GM12874 (cell line): ENCODE measurements at regions not wholly inside any gene's neighbourhood (a gene's known extent, or its start where the extent isn't known, plus 50 kb on each side); places are given as distances from the start of the nearest gene placed in this dataset.
A peak's percentile ranks its signal among the peaks of the same experiment; 100 is the strongest.

Experiments
- CTCF ChIP-seq: IDR thresholded peaks from 2 replicates; pipeline ENCODE4 v1.5.1; 2011; ENCODE audit warnings: low read depth, mild to moderate bottlenecking, control low read depth, low read length, moderate library complexity; ENCODE audit not compliant: insufficient read depth

DNA sequence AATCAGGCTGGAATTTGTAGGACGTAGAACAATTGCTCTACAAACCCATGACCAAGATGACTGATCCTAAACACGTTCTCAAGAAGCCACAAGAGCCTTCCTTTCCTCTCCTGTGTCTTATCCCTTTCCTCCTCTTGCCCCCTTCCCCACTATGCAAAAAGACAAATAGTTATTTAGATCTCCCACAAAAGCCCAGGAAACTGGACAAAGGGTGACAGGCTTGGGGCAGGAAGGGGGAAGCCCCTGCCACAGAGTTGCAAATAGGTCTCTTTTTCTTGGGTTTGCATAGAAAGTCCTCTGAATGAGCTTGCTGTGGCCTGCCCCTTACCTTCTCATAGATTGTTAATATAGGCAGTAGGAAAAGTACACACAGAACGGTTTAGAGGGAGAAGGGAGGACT is 377.1 kb upstream of the BTBD3 start:
- no peak for TF ChIP-seq CTCF

GRCh38 chr20:11542645-11543044 is 375.0 kb upstream of the BTBD3 start:
- TF ChIP-seq CTCF, result no peak

- TF ChIP-seq CTCF, result peak; percentile 30; the same call in 1 of the 2 replicates
Measured at GRCh38 chr20:11544029-11544678, 373.5 kb upstream of the BTBD3 start.

GRCh38 chr20:11546939-11547338 is 370.8 kb upstream of the BTBD3 start:
- no peak for TF ChIP-seq CTCF

DNA sequence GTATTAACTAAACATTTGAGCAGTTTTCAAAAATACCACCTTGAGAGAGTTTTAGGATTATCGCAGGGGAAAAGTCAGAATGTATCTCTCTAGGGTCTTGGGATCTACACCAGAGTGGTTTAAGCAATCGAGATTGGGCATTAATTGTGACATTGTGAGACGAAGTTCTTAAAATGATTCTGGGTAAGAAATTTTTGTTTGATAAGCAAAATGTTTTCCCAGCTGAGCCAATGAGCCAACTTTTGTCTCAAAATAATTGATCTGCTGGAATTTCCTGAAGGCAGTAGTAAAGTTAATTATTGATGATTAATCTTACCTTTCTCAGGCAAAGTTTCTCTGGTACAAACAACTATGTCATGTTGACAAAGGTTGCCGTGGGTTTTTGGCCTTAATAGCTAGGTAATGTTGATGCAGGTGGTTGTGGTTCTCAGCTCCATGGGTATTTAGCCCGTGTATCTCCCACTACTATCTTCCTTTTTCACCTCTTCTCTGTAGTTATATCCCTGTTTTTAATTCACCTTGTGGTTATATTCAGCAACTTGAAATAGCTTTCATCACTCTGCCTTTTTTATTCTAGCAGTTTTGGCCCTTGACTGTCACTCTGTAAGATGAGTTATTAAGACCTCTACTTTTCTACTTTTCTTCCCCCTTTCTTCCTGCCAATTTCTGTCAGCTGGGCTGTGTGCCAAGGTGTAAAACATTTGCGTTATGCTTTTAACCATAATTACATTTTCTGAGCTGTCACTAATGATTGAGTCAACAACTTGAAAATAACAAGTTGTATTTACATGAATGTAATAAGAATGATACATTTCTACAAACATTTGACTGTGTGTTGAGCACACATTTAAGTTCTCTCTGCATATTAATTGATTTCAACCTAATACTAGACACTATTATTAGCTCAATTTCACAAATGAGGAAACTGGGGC is 368.3 kb upstream of the BTBD3 start:
- no peak for TF ChIP-seq CTCF

DNA sequence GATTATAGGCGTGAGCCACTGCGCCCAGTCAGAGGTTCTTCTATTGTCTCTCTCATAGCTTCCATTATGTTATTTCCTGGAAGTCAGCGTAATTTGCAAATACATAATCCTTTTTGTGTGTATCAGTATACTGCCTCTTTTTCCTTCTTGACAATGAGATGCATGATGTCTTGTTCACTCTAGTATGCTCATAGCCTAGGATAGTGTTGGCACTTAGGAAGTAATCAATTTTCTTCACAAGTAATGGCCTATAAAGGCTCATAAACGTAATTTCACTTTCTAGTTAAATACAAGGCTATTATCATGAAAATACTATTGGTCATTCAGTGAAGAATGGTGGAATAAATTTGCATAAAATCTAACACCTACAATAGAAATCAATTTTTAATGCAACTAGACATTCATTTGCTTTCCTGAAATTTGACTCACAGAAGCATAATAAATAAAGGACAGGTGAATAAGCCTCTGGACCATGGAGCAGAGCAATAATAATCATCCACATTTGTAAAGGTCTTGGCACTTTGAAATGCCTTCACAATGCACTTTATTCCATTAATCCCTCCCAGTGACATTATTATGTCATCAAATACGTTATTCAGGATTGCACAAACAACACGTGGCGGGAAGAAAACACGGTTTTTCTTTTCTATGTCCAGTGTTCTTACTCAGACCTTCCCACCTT is 366.9 kb upstream of the BTBD3 start:
- no peak for TF ChIP-seq CTCF

- no peak for TF ChIP-seq CTCF
Measured at GRCh38 chr20:11551479-11551878, 366.2 kb upstream of the BTBD3 start.
